H1 (cell line): ENCODE measurements at regions not wholly inside any gene's neighbourhood (a gene's known extent, or its start where the extent isn't known, plus 50 kb on each side); places are given as distances from the start of the nearest gene placed in this dataset.

Experiments
- CTCF ChIA-PET: fragments of 300-600 bp; sonication (Branson Sonifier 250); formaldehyde crosslinking; loops from one replicate; lab custom pipeline; 2021; ENCODE audit not compliant: partially characterized antibody; lab: Charles Lee
- POLR2A ChIA-PET: fragments of 300-600 bp; sonication (Branson Sonifier 250); formaldehyde crosslinking; loops from one replicate; lab custom pipeline; 2021; ENCODE audit warnings: inconsistent platforms; ENCODE audit not compliant: partially characterized antibody; lab: Charles Lee
- DNase-seq, 2 experiments: peaks; one replicate each; pipeline versions ENCODE4 v3.0.0 to v3.0.0-alpha.2; 2010 to 2022; ENCODE audit warnings: low spot score in 2 of 2, low read depth in 1 of 2, mixed read lengths in 1 of 2
- FAIRE-seq: peaks from 2 replicates; lab custom pipeline; 2011; peaks lifted over from hg19 to GRCh38; lab: Jason Lieb, UNC
- H2AFZ ChIP-seq: 2 replicates; pipeline ENCODE4 v1.8.1; 2012; ENCODE audit warnings: low read length, inconsistent platforms
- H2AK5ac ChIP-seq: 2 replicates; pipeline ENCODE4 v1.6.1; 2013; ENCODE audit warnings: low read depth, low read length
- H2BK120ac ChIP-seq: replicated peaks from 2 replicates; pipeline ENCODE3; 2013; ENCODE audit warnings: low read depth, low read length, inconsistent platforms
- H2BK12ac ChIP-seq: 2 replicates; pipeline ENCODE4 v1.6.1; 2013; ENCODE audit warnings: low read depth, low read length
- H2BK15ac ChIP-seq: 2 replicates; pipeline ENCODE4 v1.6.1; 2013; ENCODE audit warnings: low read length
- H2BK20ac ChIP-seq: 2 replicates; pipeline ENCODE4 v1.6.1; 2013; ENCODE audit warnings: low read length
- H2BK5ac ChIP-seq: 2 replicates; pipeline ENCODE4 v1.6.1; 2013; ENCODE audit warnings: low read depth, low read length
- H3K14ac ChIP-seq: 2 replicates; pipeline ENCODE4 v1.6.1; 2013; ENCODE audit warnings: inconsistent platforms; ENCODE audit not compliant: insufficient read length
- H3K18ac ChIP-seq: 2 replicates; pipeline ENCODE4 v1.6.1; 2013; ENCODE audit warnings: low read length; ENCODE audit errors: extremely low read depth
- H3K23ac ChIP-seq: 2 replicates; pipeline ENCODE4 v1.6.1; 2013; ENCODE audit warnings: inconsistent platforms; ENCODE audit not compliant: insufficient read length
- H3K23me2 ChIP-seq: 2 replicates; pipeline ENCODE4 v1.6.1; 2013; ENCODE audit warnings: low read depth, low read length
- H3K27ac ChIP-seq: 2 replicates; pipeline ENCODE4 v1.6.1; 2011; ENCODE audit warnings: low read depth, low read length, inconsistent platforms
- H3K27me3 ChIP-seq, 4 experiments: replicated peaks in 1 of 4; 1 replicate in 1 of 4; 2 replicates in 3 of 4; pipeline versions ENCODE4 v1.6.1 to v1.8.1; 2011 to 2013; ENCODE audit warnings: low read length in 3 of 4, mild to moderate bottlenecking in 3 of 4, inconsistent platforms in 2 of 4, mixed read lengths in 2 of 4, moderate library complexity in 1 of 4; ENCODE audit not compliant: control insufficient read depth in 3 of 4, insufficient read depth in 3 of 4; ENCODE audit errors: extremely low read depth in 1 of 4
- H3K36me3 ChIP-seq, 4 experiments: 2 replicates each; pipeline versions ENCODE4 v1.6.1 to v1.8.1; 2011 to 2013; ENCODE audit warnings: mild to moderate bottlenecking in 4 of 4, low read length in 3 of 4, moderate library complexity in 2 of 4, control low read depth in 1 of 4, inconsistent platforms in 1 of 4; ENCODE audit not compliant: insufficient read depth in 4 of 4, control insufficient read depth in 2 of 4
- H3K4ac ChIP-seq: replicated peaks from 2 replicates; pipeline ENCODE3; 2013; ENCODE audit warnings: low read length, low read depth, mixed read lengths, inconsistent platforms; ENCODE audit not compliant: insufficient read length
- H3K4me1 ChIP-seq, 4 experiments: replicated peaks in 1 of 4; 1 replicate in 1 of 4; 2 replicates in 3 of 4; pipeline versions ENCODE4 v1.6.1 to v1.8.1; 2011 to 2013; ENCODE audit warnings: low read length in 3 of 4, inconsistent platforms in 2 of 4, mixed read lengths in 1 of 4; ENCODE audit not compliant: insufficient read depth in 4 of 4, control insufficient read depth in 3 of 4
- H3K4me2 ChIP-seq, 2 experiments: 2 replicates each; pipeline versions ENCODE4 v1.6.1 to v1.8.1; 2011 to 2013; ENCODE audit warnings: low read depth in 2 of 2, low read length in 2 of 2, control low read depth in 1 of 2, inconsistent platforms in 1 of 2, mild to moderate bottlenecking in 1 of 2; ENCODE audit not compliant: insufficient read depth in 1 of 2
- H3K4me3 ChIP-seq, 4 experiments: fragments of 200-600, 300-600 bp in 1 of 4; sonication (generic), shearing (Covaris generic), sonication (Bioruptor Twin) in 1 of 4; 2 replicates each; pipeline versions ENCODE4 v1.5.1 to v1.8.1; 2011 to 2016; ENCODE audit warnings: low read length in 4 of 4, low read depth in 3 of 4, control low read depth in 2 of 4, inconsistent platforms in 2 of 4, mild to moderate bottlenecking in 2 of 4, mixed read lengths in 1 of 4, moderate library complexity in 1 of 4; ENCODE audit not compliant: insufficient read depth in 2 of 4; ENCODE audit errors: extremely low read depth in 1 of 4
- H3K56ac ChIP-seq: replicated peaks from 2 replicates; pipeline ENCODE3; 2013; ENCODE audit warnings: low read depth, mild to moderate bottlenecking, mixed read lengths, low read length, inconsistent platforms; ENCODE audit not compliant: insufficient read length
- H3K79me1 ChIP-seq: 2 replicates; pipeline ENCODE4 v1.6.1; 2013; ENCODE audit warnings: low read depth, low read length, control low read depth
- H3K79me2 ChIP-seq, 2 experiments: 2 replicates each; pipeline versions ENCODE4 v1.6.1 to v1.8.1; 2012 to 2013; ENCODE audit warnings: low read length in 2 of 2, mild to moderate bottlenecking in 2 of 2, inconsistent platforms in 1 of 2; ENCODE audit not compliant: insufficient read depth in 2 of 2, control insufficient read depth in 1 of 2
- H3K9ac ChIP-seq, 4 experiments: replicated peaks in 1 of 4; 1 replicate in 1 of 4; 2 replicates in 3 of 4; pipeline versions ENCODE4 v1.6.1 to v1.8.1; 2011 to 2013; ENCODE audit warnings: low read depth in 3 of 4, low read length in 3 of 4, control low read depth in 2 of 4, mild to moderate bottlenecking in 2 of 4, moderate library complexity in 2 of 4, inconsistent platforms in 1 of 4; ENCODE audit errors: extremely low read depth in 1 of 4
- H3K9me3 ChIP-seq, 2 experiments: 2 replicates each; pipeline versions ENCODE4 v1.6.1 to v1.8.1; 2012 to 2013; ENCODE audit warnings: mild to moderate bottlenecking in 2 of 2, moderate library complexity in 2 of 2, control low read depth in 1 of 2, inconsistent platforms in 1 of 2, low read depth in 1 of 2, low read length in 1 of 2, mixed read lengths in 1 of 2; ENCODE audit not compliant: insufficient read depth in 2 of 2
- H4K20me1 ChIP-seq, 2 experiments: replicated peaks in 1 of 2; 2 replicates each; pipeline versions ENCODE3 to v1.8.1; 2011 to 2013; ENCODE audit warnings: inconsistent platforms in 2 of 2, low read length in 2 of 2, mild to moderate bottlenecking in 1 of 2; ENCODE audit not compliant: insufficient read depth in 2 of 2, control insufficient read depth in 1 of 2
- H4K5ac ChIP-seq: 2 replicates; pipeline ENCODE4 v1.6.1; 2013; ENCODE audit warnings: low read length, low read depth, mixed read lengths, inconsistent platforms; ENCODE audit not compliant: insufficient read length
- H4K8ac ChIP-seq: 2 replicates; pipeline ENCODE4 v1.8.0; 2013; ENCODE audit warnings: mild to moderate bottlenecking, moderate library complexity, low read length, inconsistent platforms; ENCODE audit not compliant: insufficient read depth; ENCODE audit errors: extremely low read depth
- H4K91ac ChIP-seq: replicated peaks from 2 replicates; pipeline ENCODE3; 2013; ENCODE audit warnings: low read length, mixed read lengths, inconsistent platforms; ENCODE audit not compliant: insufficient read length
- BRCA1 ChIP-seq: IDR thresholded peaks from 2 replicates; pipeline ENCODE4 v1.6.1; 2012; ENCODE audit warnings: low read depth, low read length, improper control_type of control experiment
- CTCF ChIP-seq, 3 experiments: IDR thresholded peaks; 1 replicate in 2 of 3; 2 replicates in 1 of 3; pipeline versions ENCODE4 v1.5.1 to v1.6.1; 2011; ENCODE audit warnings: low read length in 3 of 3, mild to moderate bottlenecking in 3 of 3, inconsistent platforms in 2 of 3, low read depth in 1 of 3, moderate library complexity in 1 of 3; ENCODE audit not compliant: insufficient read depth in 1 of 3; ENCODE audit errors: control extremely low read depth in 1 of 3
- KDM1A ChIP-seq: fragments of 200-600, 300-600 bp; sonication (generic); IDR thresholded peaks from 2 replicates; pipeline ENCODE4 v1.7.1; 2016; ENCODE audit warnings: mild to moderate bottlenecking, low read length, borderline replicate concordance
- KDM5A ChIP-seq: fragments of 200-600 bp; IDR thresholded peaks from 2 replicates; pipeline ENCODE4 v1.7.1; 2012; ENCODE audit warnings: mild to moderate bottlenecking, low read length, inconsistent platforms, mixed read lengths
- MAFK ChIP-seq: IDR thresholded peaks from 2 replicates; pipeline ENCODE4 v1.6.1; 2012; ENCODE audit warnings: low read depth, mild to moderate bottlenecking, improper control_type of control experiment, low read length
- NANOG ChIP-seq: IDR thresholded peaks from 2 replicates; pipeline ENCODE4 v1.6.1; 2011; ENCODE audit warnings: low read length, low read depth, mild to moderate bottlenecking, inconsistent platforms; ENCODE audit not compliant: insufficient read depth, poor library complexity, severe bottlenecking
- SRF ChIP-seq: IDR thresholded peaks from 2 replicates; pipeline ENCODE4 v1.6.1; 2011; ENCODE audit warnings: mild to moderate bottlenecking, low read depth, low read length, moderate library complexity
- TBP ChIP-seq: IDR thresholded peaks from 2 replicates; pipeline ENCODE4 v1.6.1; 2011; ENCODE audit warnings: low read depth, low read length, improper control_type of control experiment
- WGBS, 2 experiments: shearing (Covaris generic) in 1 of 2; methylation state at CpG; one replicate each; pipeline versions ENCODE4 v1.1.6 to v1.1.7; 2013 to 2015; ENCODE audit warnings: low lambda C conversion rate in 2 of 2, mixed read lengths in 2 of 2, inconsistent platforms in 1 of 2, low coverage in 1 of 2, missing lambda C conversion rate in 1 of 2; ENCODE audit not compliant: insufficient replicate concordance in 2 of 2, insufficient coverage in 1 of 2, insufficient read length in 1 of 2; ENCODE audit errors: extremely low coverage in 1 of 2, missing lambda C conversion rate in 1 of 2; 5-methylcytosine and 5-hydroxymethylcytosine counted together

DNA sequence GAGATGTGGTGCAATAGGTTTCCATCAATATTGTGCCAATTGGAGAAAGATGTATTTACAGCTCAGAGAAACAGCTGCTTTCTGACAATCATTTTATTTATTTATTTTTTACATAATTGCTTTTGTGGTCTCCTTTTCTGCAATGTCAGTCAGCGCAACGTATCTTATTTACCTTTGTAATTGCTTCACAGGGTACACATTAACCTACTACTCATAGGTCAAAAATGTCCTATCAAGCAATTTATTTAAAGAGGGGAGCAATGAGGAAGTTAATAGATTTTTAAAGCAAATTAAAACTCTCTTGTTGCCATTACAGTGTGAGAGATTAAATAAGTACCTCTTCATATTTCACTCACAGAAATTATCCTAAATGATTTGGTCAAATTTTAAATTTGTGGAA is 291.0 kb downstream of the CALCRL start:
- CTCF ChIA-PET, result interaction anchor here (1.2 kb wide), 1 partner anchor 14 kb away, joined by 3 read pairs; no protein-coding TSS in a partner anchor
- no peak overlapping the region for H2BK12ac ChIP-seq
- no peak overlapping the region for H4K5ac ChIP-seq
- no peaks in the 10 kb centered on the region for H3K4me1 ChIP-seq
- no peaks in the 10 kb centered on the region for H3K27me3 ChIP-seq
- no peak overlapping the region for H3K4ac ChIP-seq
- H3K23ac ChIP-seq, result no peak overlapping the region
- no peak overlapping the region for H3K18ac ChIP-seq
- no peak for FAIRE-seq
- H3K9me3 ChIP-seq, result peaks cover 8 to 10% of the 10 kb centered on the region in 2 experiments; a peak in 3 of 4 replicates
- H2BK120ac ChIP-seq, result no peak overlapping the region
- no peak overlapping the region for H2AK5ac ChIP-seq
- H4K8ac ChIP-seq, result no peak overlapping the region
- no peak overlapping the region for H2AFZ ChIP-seq
- no peak overlapping the region for H3K14ac ChIP-seq
- H3K4me3 ChIP-seq, result no peak overlapping the region
- TF ChIP-seq NANOG (no peak), CTCF (IDR thresholded peaks at IDR 0.05; ENCODE audit: control extremely low read depth in 1 of 3, insufficient read depth in 1 of 3, low read depth in 1 of 3, low read length in 3 of 3) (no peak), TBP (no peak), BRCA1 (no peak), KDM5A (no peak), SRF (no peak), KDM1A (no peak), MAFK (no peak)
- no peaks in the 10 kb centered on the region for H4K20me1 ChIP-seq
- no peak overlapping the region for H2BK15ac ChIP-seq
- no peaks in the 10 kb centered on the region for H3K23me2 ChIP-seq
- no peak overlapping the region for H3K56ac ChIP-seq
- no peak overlapping the region for H3K27ac ChIP-seq
- no peak overlapping the region for H3K9ac ChIP-seq
- H3K79me1 ChIP-seq, result no peaks in the 10 kb centered on the region
- 100% methylated on average over 2 of the region's 2 CpGs; no CpG with 5 or more reads in 1 of the 2 experiments for WGBS, 2 experiments
- no peak overlapping the region for H2BK20ac ChIP-seq
- POLR2A ChIA-PET, result no interaction called here
- no peak overlapping the region for H3K4me2 ChIP-seq
- no peak overlapping the region for H4K91ac ChIP-seq
- no peak for DNase-seq
- no peak overlapping the region for H2BK5ac ChIP-seq
- no peaks in the 10 kb centered on the region for H3K79me2 ChIP-seq
- no peaks in the 10 kb centered on the region; a peak in 1 of 8 replicates for H3K36me3 ChIP-seq
